ENCODE measurements at regions not wholly inside any gene's neighbourhood (a gene's known extent, or its start where the extent isn't known, plus 50 kb on each side); places are given as distances from the start of the nearest gene placed in this dataset.
A peak's percentile ranks its signal among the peaks of the same experiment; 100 is the strongest.

- no peaks in the 10 kb centered on the region for H3K36me3 ChIP-seq
- in situ Hi-C loops (cut with MboI; ENCODE audit: low pct_ligation_motif_present in 1 of 4, low pct_unique_long_range_greater_than_20kb in 1 of 4, low sequenced_read_pairs in 3 of 4) (no loop called here), intact Hi-C loops (cut with DNase I; ENCODE audit: low total_unique reads) (no loop called here)
- H3K9me3 ChIP-seq: no peaks in the 10 kb centered on the region
- no peak overlapping the region for H3K4me3 ChIP-seq
- no peak for DNase-seq
- H3K4me1 ChIP-seq: no peaks in the 10 kb centered on the region
- TF ChIP-seq CTCF (IDR thresholded peaks at IDR 0.05): no peak
- TF ChIP-seq POLR2A (IDR thresholded peaks at IDR 0.05): no peak
- no peak for TF ChIP-seq POLR2AphosphoS5 (IDR thresholded peaks at IDR 0.05)
- no peak for TF ChIP-seq EP300 (IDR thresholded peaks at IDR 0.05; ENCODE audit: low read depth)
- no peak overlapping the region for H3K27ac ChIP-seq
- no peaks in the 10 kb centered on the region for H3K27me3 ChIP-seq
These were observed 740.6 kb downstream of the RWDD3 start for GRCh38 chr1:95974586-95974985.

- TF ChIP-seq CTCF (IDR thresholded peaks at IDR 0.05): no peak
- no peak for TF ChIP-seq POLR2AphosphoS5 (IDR thresholded peaks at IDR 0.05)
- TF ChIP-seq POLR2A (IDR thresholded peaks at IDR 0.05): no peak
- TF ChIP-seq EP300 (IDR thresholded peaks at IDR 0.05; ENCODE audit: low read depth): no peak
- in situ Hi-C loops (cut with MboI; ENCODE audit: low pct_ligation_motif_present in 1 of 4, low pct_unique_long_range_greater_than_20kb in 1 of 4, low sequenced_read_pairs in 3 of 4): no loop called here
- DNase-seq: no peak
- no peaks in the 10 kb centered on the region for H3K27me3 ChIP-seq
- H3K4me3 ChIP-seq: no peak overlapping the region
- H3K27ac ChIP-seq: no peak overlapping the region
- intact Hi-C loops (cut with DNase I; ENCODE audit: low total_unique reads): no loop called here
- no peaks in the 10 kb centered on the region for H3K4me1 ChIP-seq
- no peaks in the 10 kb centered on the region for H3K9me3 ChIP-seq
- H3K36me3 ChIP-seq: no peaks in the 10 kb centered on the region
These were observed 738.9 kb upstream of the PTBP2 start for GRCh38 chr1:95982711-95983110.

- Histone ChIP-seq H3K9me3 (no peaks in the 10 kb centered on the region), H3K27ac (no peak overlapping the region), H3K36me3 (no peaks in the 10 kb centered on the region), H3K4me1 (no peaks in the 10 kb centered on the region), H3K27me3 (no peaks in the 10 kb centered on the region), H3K4me3 (no peak overlapping the region)
- in situ Hi-C loops (cut with MboI; ENCODE audit: low pct_ligation_motif_present in 1 of 4, low pct_unique_long_range_greater_than_20kb in 1 of 4, low sequenced_read_pairs in 3 of 4): no loop called here
- no peak for DNase-seq
- no peak for TF ChIP-seq EP300 (IDR thresholded peaks at IDR 0.05; ENCODE audit: low read depth)
- TF ChIP-seq CTCF (IDR thresholded peaks at IDR 0.05): no peak
- TF ChIP-seq POLR2A (IDR thresholded peaks at IDR 0.05): no peak
- no peak for TF ChIP-seq POLR2AphosphoS5 (IDR thresholded peaks at IDR 0.05)
- intact Hi-C loops (cut with DNase I; ENCODE audit: low total_unique reads): no loop called here
These were observed 737.8 kb upstream of the PTBP2 start for GRCh38 chr1:95983831-95984230.

- Histone ChIP-seq H3K9me3 (no peaks in the 10 kb centered on the region), H3K36me3 (no peaks in the 10 kb centered on the region), H3K27ac (no peak overlapping the region), H3K4me3 (no peak overlapping the region), H3K27me3 (no peaks in the 10 kb centered on the region), H3K4me1 (no peaks in the 10 kb centered on the region)
- intact Hi-C loops (cut with DNase I; ENCODE audit: low total_unique reads) (no loop called here), in situ Hi-C loops (cut with MboI; ENCODE audit: low pct_ligation_motif_present in 1 of 4, low pct_unique_long_range_greater_than_20kb in 1 of 4, low sequenced_read_pairs in 3 of 4) (no loop called here)
- WGBS, 2 donors (ENCODE audit: low coverage in 1 of 2): 34 to 44% methylated on average over 1 of the region's 1 CpG
- TF ChIP-seq POLR2AphosphoS5 (IDR thresholded peaks at IDR 0.05) (peak in 1 of 3 donors; percentile 37), CTCF (IDR thresholded peaks at IDR 0.05) (no peak)
- DNase-seq: no peak
These were observed 736.7 kb upstream of the PTBP2 start for GRCh38 chr1:95984798-95985374.
